ENCODE measurements at regions not wholly inside any gene's neighbourhood (a gene's known extent, or its start where the extent isn't known, plus 50 kb on each side); places are given as distances from the start of the nearest gene placed in this dataset.

- DNase-seq (ENCODE audit: low spot score), result no peak
These were observed 124.0 kb upstream of the PJA2 start for GRCh38 chr5:109533751-109534272.

- no peak for DNase-seq (ENCODE audit: low spot score)
These were observed 123.1 kb upstream of the PJA2 start for GRCh38 chr5:109532773-109533364.

- DNase-seq (ENCODE audit: low spot score), result no peak
These were observed 121.5 kb upstream of the PJA2 start for GRCh38 chr5:109531262-109531661.

- DNase-seq (ENCODE audit: low spot score), result no peak
These were observed 120.2 kb upstream of the PJA2 start for GRCh38 chr5:109529987-109530386.

- DNase-seq (ENCODE audit: low spot score), result no peak
These were observed 119.7 kb upstream of the PJA2 start for GRCh38 chr5:109529520-109529919.

- no peak for DNase-seq (ENCODE audit: low spot score)
These were observed 114.8 kb upstream of the PJA2 start for GRCh38 chr5:109524555-109524954.

GRCh38 chr5:109524026-109524425 lies 114.3 kb upstream of the PJA2 start:
- no peak for DNase-seq (ENCODE audit: low spot score)

- no peak for DNase-seq (ENCODE audit: low spot score)
These were observed 112.6 kb upstream of the PJA2 start for GRCh38 chr5:109522404-109522803.

GRCh38 chr5:109519416-109519815 lies 109.6 kb upstream of the PJA2 start:
- no peak for DNase-seq (ENCODE audit: low spot score)

GRCh38 chr5:109516390-109516789 lies 106.6 kb upstream of the PJA2 start:
- no peak for DNase-seq (ENCODE audit: low spot score)

GRCh38 chr5:109511980-109512734 lies 102.4 kb upstream of the PJA2 start:
- DNase-seq (ENCODE audit: low spot score), result no peak

GRCh38 chr5:109506556-109506955 lies 96.8 kb upstream of the PJA2 start:
- no peak for DNase-seq (ENCODE audit: low spot score)

- DNase-seq (ENCODE audit: low spot score), result no peak
These were observed 86.3 kb upstream of the PJA2 start for GRCh38 chr5:109496112-109496511.

- DNase-seq (ENCODE audit: low spot score), result no peak
These were observed 78.1 kb upstream of the PJA2 start for GRCh38 chr5:109487753-109488420.

GRCh38 chr5:109486200-109486804 lies 76.5 kb upstream of the PJA2 start:
- DNase-seq (ENCODE audit: low spot score), result no peak

- peak; percentile 89 for DNase-seq (ENCODE audit: low spot score)
These were observed 75.3 kb upstream of the PJA2 start for GRCh38 chr5:109485030-109485429.

GRCh38 chr5:109484597-109484996 lies 74.8 kb upstream of the PJA2 start:
- no peak for DNase-seq (ENCODE audit: low spot score)

- no peak for DNase-seq (ENCODE audit: low spot score)
These were observed 73.7 kb upstream of the PJA2 start for GRCh38 chr5:109483395-109483971.

- DNase-seq (ENCODE audit: low spot score), result no peak
These were observed 73.0 kb upstream of the PJA2 start for GRCh38 chr5:109482748-109483147.

GRCh38 chr5:109479260-109479860 lies 69.6 kb upstream of the PJA2 start:
- DNase-seq (ENCODE audit: low spot score), result no peak

- no peak for DNase-seq (ENCODE audit: low spot score)
These were observed 69.1 kb upstream of the PJA2 start for GRCh38 chr5:109478830-109479229.

Data from mesenteric fat pad (tissue), 1 donor.